ENCODE measurements at regions not wholly inside any gene's neighbourhood (a gene's known extent, or its start where the extent isn't known, plus 50 kb on each side); places are given as distances from the start of the nearest gene placed in this dataset.

- Histone ChIP-seq H3K4me2 (ENCODE audit: low read depth, low read length, poor library complexity, severe bottlenecking) (no peak overlapping the region), H3K4me3 (ENCODE audit: low read length) (no peak overlapping the region), H3K4me1 (ENCODE audit: low read length) (no peaks in the 10 kb centered on the region), H3K79me2 (ENCODE audit: low read length) (no peaks in the 10 kb centered on the region), H3K36me3 (ENCODE audit: insufficient read depth, low read length) (no peaks in the 10 kb centered on the region), H2AFZ (ENCODE audit: low read length) (no peak overlapping the region), H3K27ac (ENCODE audit: low read length) (no peak overlapping the region), H3K9ac (ENCODE audit: low read length) (no peak overlapping the region), H3K27me3 (ENCODE audit: low read length) (no peaks in the 10 kb centered on the region), H4K20me1 (ENCODE audit: insufficient read depth, low read depth, low read length) (no peaks in the 10 kb centered on the region), H3K9me2 (replicated peaks; ENCODE audit: insufficient read depth, low read length) (no peaks in the 10 kb centered on the region), H3K9me3 (ENCODE audit: low read length) (no peaks in the 10 kb centered on the region)
- no peak for DNase-seq
Observed at GRCh38 chr18:34631093-34631966, 78.8 kb upstream of the DTNA start.

- Histone ChIP-seq H3K27ac (ENCODE audit: low read length) (no peak overlapping the region), H3K27me3 (ENCODE audit: low read length) (no peaks in the 10 kb centered on the region), H3K79me2 (ENCODE audit: low read length) (no peaks in the 10 kb centered on the region), H3K36me3 (ENCODE audit: insufficient read depth, low read length) (no peaks in the 10 kb centered on the region), H3K9ac (ENCODE audit: low read length) (no peak overlapping the region), H3K9me3 (ENCODE audit: low read length) (no peaks in the 10 kb centered on the region), H2AFZ (ENCODE audit: low read length) (no peak overlapping the region), H3K4me3 (ENCODE audit: low read length) (no peak overlapping the region), H3K9me2 (replicated peaks; ENCODE audit: insufficient read depth, low read length) (no peaks in the 10 kb centered on the region), H3K4me2 (ENCODE audit: low read depth, low read length, poor library complexity, severe bottlenecking) (no peak overlapping the region), H3K4me1 (ENCODE audit: low read length) (no peaks in the 10 kb centered on the region), H4K20me1 (ENCODE audit: insufficient read depth, low read depth, low read length) (no peaks in the 10 kb centered on the region)
- no peak for DNase-seq
Observed at GRCh38 chr18:34632321-34632720, 77.8 kb upstream of the DTNA start.

GRCh38 chr18:34633368-34633767 is 76.7 kb upstream of the DTNA start:
- Histone ChIP-seq H3K4me2 (ENCODE audit: low read depth, low read length, poor library complexity, severe bottlenecking) (no peak overlapping the region), H3K36me3 (ENCODE audit: insufficient read depth, low read length) (no peaks in the 10 kb centered on the region), H3K27ac (ENCODE audit: low read length) (no peak overlapping the region), H3K27me3 (ENCODE audit: low read length) (no peaks in the 10 kb centered on the region), H4K20me1 (ENCODE audit: insufficient read depth, low read depth, low read length) (no peaks in the 10 kb centered on the region), H3K9me3 (ENCODE audit: low read length) (no peaks in the 10 kb centered on the region), H3K9me2 (replicated peaks; ENCODE audit: insufficient read depth, low read length) (no peaks in the 10 kb centered on the region), H3K4me3 (ENCODE audit: low read length) (no peak overlapping the region), H2AFZ (ENCODE audit: low read length) (no peak overlapping the region), H3K79me2 (ENCODE audit: low read length) (no peaks in the 10 kb centered on the region), H3K9ac (ENCODE audit: low read length) (no peak overlapping the region), H3K4me1 (ENCODE audit: low read length) (no peaks in the 10 kb centered on the region)
- DNase-seq, result no peak

- Histone ChIP-seq H2AFZ (ENCODE audit: low read length) (no peak overlapping the region), H3K36me3 (ENCODE audit: insufficient read depth, low read length) (no peaks in the 10 kb centered on the region), H3K4me1 (ENCODE audit: low read length) (no peaks in the 10 kb centered on the region), H4K20me1 (ENCODE audit: insufficient read depth, low read depth, low read length) (no peaks in the 10 kb centered on the region), H3K4me2 (ENCODE audit: low read depth, low read length, poor library complexity, severe bottlenecking) (no peak overlapping the region), H3K9ac (ENCODE audit: low read length) (no peak overlapping the region), H3K27me3 (ENCODE audit: low read length) (no peaks in the 10 kb centered on the region), H3K9me3 (ENCODE audit: low read length) (no peaks in the 10 kb centered on the region), H3K9me2 (replicated peaks; ENCODE audit: insufficient read depth, low read length) (no peaks in the 10 kb centered on the region), H3K79me2 (ENCODE audit: low read length) (no peaks in the 10 kb centered on the region), H3K27ac (ENCODE audit: low read length) (no peak overlapping the region), H3K4me3 (ENCODE audit: low read length) (no peak overlapping the region)
- DNase-seq, result no peak
Observed at GRCh38 chr18:34637094-34637801, 72.8 kb upstream of the DTNA start.

GRCh38 chr18:34639687-34640086 is 70.4 kb upstream of the DTNA start:
- Histone ChIP-seq H3K27me3 (ENCODE audit: low read length) (no peaks in the 10 kb centered on the region), H3K4me3 (ENCODE audit: low read length) (no peak overlapping the region), H3K79me2 (ENCODE audit: low read length) (no peaks in the 10 kb centered on the region), H3K9ac (ENCODE audit: low read length) (no peak overlapping the region), H3K9me3 (ENCODE audit: low read length) (no peaks in the 10 kb centered on the region), H2AFZ (ENCODE audit: low read length) (no peak overlapping the region), H3K9me2 (replicated peaks; ENCODE audit: insufficient read depth, low read length) (no peaks in the 10 kb centered on the region), H4K20me1 (ENCODE audit: insufficient read depth, low read depth, low read length) (no peaks in the 10 kb centered on the region), H3K4me2 (ENCODE audit: low read depth, low read length, poor library complexity, severe bottlenecking) (no peak overlapping the region), H3K36me3 (ENCODE audit: insufficient read depth, low read length) (no peaks in the 10 kb centered on the region), H3K4me1 (ENCODE audit: low read length) (no peaks in the 10 kb centered on the region), H3K27ac (ENCODE audit: low read length) (no peak overlapping the region)
- no peak for DNase-seq

GRCh38 chr18:34640276-34640675 is 69.8 kb upstream of the DTNA start:
- Histone ChIP-seq H3K4me2 (ENCODE audit: low read depth, low read length, poor library complexity, severe bottlenecking) (no peak overlapping the region), H3K9me3 (ENCODE audit: low read length) (no peaks in the 10 kb centered on the region), H4K20me1 (ENCODE audit: insufficient read depth, low read depth, low read length) (no peaks in the 10 kb centered on the region), H2AFZ (ENCODE audit: low read length) (no peak overlapping the region), H3K27me3 (ENCODE audit: low read length) (no peaks in the 10 kb centered on the region), H3K4me3 (ENCODE audit: low read length) (no peak overlapping the region), H3K27ac (ENCODE audit: low read length) (no peak overlapping the region), H3K36me3 (ENCODE audit: insufficient read depth, low read length) (no peaks in the 10 kb centered on the region), H3K9me2 (replicated peaks; ENCODE audit: insufficient read depth, low read length) (no peaks in the 10 kb centered on the region), H3K4me1 (ENCODE audit: low read length) (no peaks in the 10 kb centered on the region), H3K9ac (ENCODE audit: low read length) (no peak overlapping the region), H3K79me2 (ENCODE audit: low read length) (no peaks in the 10 kb centered on the region)
- no peak for DNase-seq

- Histone ChIP-seq H3K79me2 (ENCODE audit: low read length) (no peaks in the 10 kb centered on the region), H3K9me2 (replicated peaks; ENCODE audit: insufficient read depth, low read length) (no peaks in the 10 kb centered on the region), H4K20me1 (ENCODE audit: insufficient read depth, low read depth, low read length) (no peaks in the 10 kb centered on the region)
Observed at GRCh38 chr18:34643989-34644388, 66.1 kb upstream of the DTNA start.

GRCh38 chr18:34647251-34647650 is 62.8 kb upstream of the DTNA start:
- Histone ChIP-seq H3K9ac (ENCODE audit: low read length) (no peak overlapping the region), H3K4me1 (ENCODE audit: low read length) (no peaks in the 10 kb centered on the region), H3K4me2 (ENCODE audit: low read depth, low read length, poor library complexity, severe bottlenecking) (peak overlapping the region; percentile 48), H3K27ac (ENCODE audit: low read length) (no peak overlapping the region), H3K27me3 (ENCODE audit: low read length) (no peaks in the 10 kb centered on the region), H4K20me1 (ENCODE audit: insufficient read depth, low read depth, low read length) (no peaks in the 10 kb centered on the region), H2AFZ (ENCODE audit: low read length) (0 out of 2 replicates have a peak overlapping the region, but pooled peaks have one; percentile 83), H3K9me3 (ENCODE audit: low read length) (no peaks in the 10 kb centered on the region), H3K36me3 (ENCODE audit: insufficient read depth, low read length) (no peaks in the 10 kb centered on the region), H3K79me2 (ENCODE audit: low read length) (no peaks in the 10 kb centered on the region), H3K9me2 (replicated peaks; ENCODE audit: insufficient read depth, low read length) (no peaks in the 10 kb centered on the region), H3K4me3 (ENCODE audit: low read length) (no peak overlapping the region)
- DNase-seq, result peak; percentile 66

More at GRCh38 chr18:34643989-34644388, 66.1 kb upstream of the DTNA start:
- Histone ChIP-seq H3K4me2 (ENCODE audit: low read depth, low read length, poor library complexity, severe bottlenecking) (no peak overlapping the region), H2AFZ (ENCODE audit: low read length) (no peak overlapping the region), H3K4me1 (ENCODE audit: low read length) (no peaks in the 10 kb centered on the region), H3K9ac (ENCODE audit: low read length) (no peak overlapping the region), H3K9me3 (ENCODE audit: low read length) (no peaks in the 10 kb centered on the region), H3K36me3 (ENCODE audit: insufficient read depth, low read length) (no peaks in the 10 kb centered on the region), H3K27ac (ENCODE audit: low read length) (no peak overlapping the region), H3K27me3 (ENCODE audit: low read length) (no peaks in the 10 kb centered on the region), H3K4me3 (ENCODE audit: low read length) (no peak overlapping the region)
- DNase-seq, result no peak

Measured in Karpas-422 (cell line).